OCI-LY1 (cell line): ENCODE measurements at regions not wholly inside any gene's neighbourhood (a gene's known extent, or its start where the extent isn't known, plus 50 kb on each side); places are given as distances from the start of the nearest gene placed in this dataset.

Experiments
- CTCF ChIP-seq: fragments of 200-600 bp; sonication (generic), shearing (Covaris generic); IDR thresholded peaks from 2 replicates; pipeline ENCODE4 v1.5.1; 2017; ENCODE audit warnings: mild to moderate bottlenecking, antibody characterized with exemption, low read length, moderate library complexity, mixed read lengths
- EZH2 ChIP-seq: fragments of 200-600 bp; sonication (generic), shearing (Covaris generic); IDR thresholded peaks from 2 replicates; pipeline ENCODE4 v1.8.0; 2017; ENCODE audit warnings: borderline replicate concordance, mixed run types, mild to moderate bottlenecking, antibody characterized with exemption, low read length, moderate library complexity, mixed read lengths

- TF ChIP-seq CTCF: no peak
- no peak for TF ChIP-seq EZH2
These were observed 606.7 kb upstream of the EEF2KMT start for GRCh38 chr16:5704271-5704670.
